ENCODE measurements at regions not wholly inside any gene's neighbourhood (a gene's known extent, or its start where the extent isn't known, plus 50 kb on each side); places are given as distances from the start of the nearest gene placed in this dataset.
"Not testable (repeated sequence)": the region's sequence is repeated elsewhere in the genome, so short reads cannot be mapped to it uniquely, and the experiment has no call there.

DNA sequence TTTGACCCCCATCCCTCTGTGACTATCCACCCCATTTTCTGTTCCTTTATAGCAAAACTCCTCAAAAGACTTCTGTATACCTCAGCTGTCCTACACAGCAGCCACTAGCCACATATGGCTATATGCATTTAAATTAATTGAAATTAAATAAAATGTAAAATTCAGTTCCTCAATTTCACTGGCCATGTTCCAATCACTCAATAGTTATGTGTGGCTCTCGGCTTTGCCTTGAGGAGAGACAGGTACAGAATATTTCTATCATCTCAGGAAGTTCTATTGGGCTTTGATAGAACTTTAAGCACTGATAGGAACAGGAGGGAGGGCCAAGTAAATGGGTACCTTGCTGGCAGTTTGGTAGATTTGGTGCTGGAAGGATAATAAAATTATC lies 280.3 kb upstream of the AMIGO2 start:
- no peak overlapping the region for H3K9ac ChIP-seq (ENCODE audit: insufficient read depth, low read length, poor library complexity, severe bottlenecking)
- H3K4me2 ChIP-seq (replicated peaks; ENCODE audit: extremely low read depth, low read length, poor library complexity, severe bottlenecking): peak overlapping the region; percentile 84
- no peak for DNase-seq
- H3K36me3 ChIP-seq (replicated peaks in 1 of 2; ENCODE audit: control insufficient read depth in 1 of 2, insufficient read depth in 2 of 2, low read length in 2 of 2): no peaks in the 10 kb centered on the region
- Mint-ChIP-seq H3K9me3 (peaks cover 0 to 2% (median 0%) of the 10 kb centered on the region in 7 donors), H3K4me1 (peaks cover 60% of the 10 kb centered on the region), H3K36me3 (peaks cover 3 to 6% of the 10 kb centered on the region in 2 donors), H3K4me3 (peak overlapping the region; percentile 41 to 52), H3K27ac (peak overlapping the region; percentile 82 to 97 (median 90)), H3K27me3 (ENCODE audit: low read depth in 3 of 3) (no peaks in the 10 kb centered on the region)
- WGBS (ENCODE audit: insufficient coverage): no CpG with 5 or more reads among the region's 1 CpG
- peaks cover 43 to 62% of the 10 kb centered on the region in 2 donors for H3K4me1 ChIP-seq (ENCODE audit: control insufficient read depth in 1 of 2, insufficient read depth in 2 of 2, low read length in 2 of 2)
- H3K27ac ChIP-seq (ENCODE audit: low read depth in 1 of 2, low read length in 2 of 2): peak overlapping the region in 1 of 2 donors; percentile 94
- no peaks in the 10 kb centered on the region for H3K9me3 ChIP-seq (replicated peaks in 1 of 2; ENCODE audit: control insufficient read depth in 1 of 2, insufficient read depth in 1 of 2, low read length in 2 of 2)
- peak overlapping the region in 1 of 3 experiments; percentile 75 for H3K4me3 ChIP-seq (replicated peaks in 1 of 3; ENCODE audit: low read depth in 2 of 3, low read length in 3 of 3)
- no peak overlapping the region for H2AFZ ChIP-seq (ENCODE audit: insufficient read depth, low read depth, low read length, poor library complexity, severe bottlenecking)
- H4K20me1 ChIP-seq (ENCODE audit: insufficient read depth, low read length): no peaks in the 10 kb centered on the region
- TF ChIP-seq, protein P1, sequence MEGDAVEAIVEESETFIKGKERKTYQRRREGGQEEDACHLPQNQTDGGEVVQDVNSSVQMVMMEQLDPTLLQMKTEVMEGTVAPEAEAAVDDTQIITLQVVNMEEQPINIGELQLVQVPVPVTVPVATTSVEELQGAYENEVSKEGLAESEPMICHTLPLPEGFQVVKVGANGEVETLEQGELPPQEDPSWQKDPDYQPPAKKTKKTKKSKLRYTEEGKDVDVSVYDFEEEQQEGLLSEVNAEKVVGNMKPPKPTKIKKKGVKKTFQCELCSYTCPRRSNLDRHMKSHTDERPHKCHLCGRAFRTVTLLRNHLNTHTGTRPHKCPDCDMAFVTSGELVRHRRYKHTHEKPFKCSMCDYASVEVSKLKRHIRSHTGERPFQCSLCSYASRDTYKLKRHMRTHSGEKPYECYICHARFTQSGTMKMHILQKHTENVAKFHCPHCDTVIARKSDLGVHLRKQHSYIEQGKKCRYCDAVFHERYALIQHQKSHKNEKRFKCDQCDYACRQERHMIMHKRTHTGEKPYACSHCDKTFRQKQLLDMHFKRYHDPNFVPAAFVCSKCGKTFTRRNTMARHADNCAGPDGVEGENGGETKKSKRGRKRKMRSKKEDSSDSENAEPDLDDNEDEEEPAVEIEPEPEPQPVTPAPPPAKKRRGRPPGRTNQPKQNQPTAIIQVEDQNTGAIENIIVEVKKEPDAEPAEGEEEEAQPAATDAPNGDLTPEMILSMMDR (IDR thresholded peaks at IDR 0.05): no peak
- H3K79me2 ChIP-seq (ENCODE audit: insufficient read depth, low read length): no peaks in the 10 kb centered on the region
- H3K27me3 ChIP-seq (ENCODE audit: control insufficient read depth in 2 of 2, insufficient read depth in 2 of 2, low read length in 2 of 2): no peaks in the 10 kb centered on the region
- intact Hi-C loops (cut with micrococcal nuclease): no loop called here

DNA sequence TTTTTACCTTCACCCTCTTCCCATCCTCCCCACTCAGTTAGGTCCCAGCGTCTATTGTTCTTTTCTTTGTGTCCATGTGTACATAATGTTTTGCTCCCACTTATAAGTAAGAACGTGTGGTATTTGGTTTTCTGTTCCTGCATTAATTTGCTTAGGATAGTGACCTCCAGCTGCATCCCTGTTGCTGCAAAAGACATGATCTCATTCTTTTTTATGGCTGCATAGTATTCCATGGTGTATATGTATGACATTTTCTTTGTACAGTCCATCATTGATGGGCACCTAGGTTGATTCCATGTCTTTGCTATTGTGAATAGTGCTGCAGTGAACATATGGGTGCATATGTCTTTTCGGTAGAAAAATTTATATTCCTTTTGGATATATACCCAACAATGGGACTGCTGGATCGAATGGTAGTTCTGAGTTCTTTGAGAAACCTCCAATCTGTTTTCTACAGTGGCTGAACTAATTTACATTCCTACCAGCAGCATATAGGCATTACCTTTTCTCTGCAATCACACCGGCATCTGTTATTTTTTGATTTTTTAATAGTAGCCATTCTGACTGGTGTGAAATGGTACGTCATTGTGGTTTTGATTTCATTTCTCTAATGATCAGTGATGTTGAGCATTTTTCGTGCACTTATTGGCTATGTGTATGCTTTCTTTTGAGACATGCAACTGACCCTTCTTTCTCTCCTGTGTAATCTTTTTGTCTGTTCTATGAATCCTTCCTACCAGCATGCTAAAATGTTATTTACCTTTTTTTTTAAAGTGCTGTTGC lies 279.7 kb upstream of the AMIGO2 start:
- Mint-ChIP-seq H3K4me1 (peaks cover 60% of the 10 kb centered on the region), H3K9me3 (peaks cover 0 to 2% (median 0%) of the 10 kb centered on the region in 7 donors), H3K27ac (peak overlapping the region in 6 of 7 donors; percentile 89 to 97 (median 92)), H3K27me3 (ENCODE audit: low read depth in 3 of 3) (no peaks in the 10 kb centered on the region), H3K36me3 (peaks cover 3 to 6% of the 10 kb centered on the region in 2 donors), H3K4me3 (peak overlapping the region; percentile 6 to 52)
- H3K9ac ChIP-seq (ENCODE audit: insufficient read depth, low read length, poor library complexity, severe bottlenecking): no peak overlapping the region
- no peaks in the 10 kb centered on the region for H3K9me3 ChIP-seq (replicated peaks in 1 of 2; ENCODE audit: control insufficient read depth in 1 of 2, insufficient read depth in 1 of 2, low read length in 2 of 2)
- peak overlapping the region in 1 of 2 donors; percentile 94 for H3K27ac ChIP-seq (ENCODE audit: low read depth in 1 of 2, low read length in 2 of 2)
- peaks cover 43 to 62% of the 10 kb centered on the region in 2 donors for H3K4me1 ChIP-seq (ENCODE audit: control insufficient read depth in 1 of 2, insufficient read depth in 2 of 2, low read length in 2 of 2)
- no peaks in the 10 kb centered on the region for H3K79me2 ChIP-seq (ENCODE audit: insufficient read depth, low read length)
- no peak for DNase-seq
- WGBS (ENCODE audit: insufficient coverage): 20% methylated on average over 1 of the region's 7 CpGs
- peak overlapping the region; percentile 84 for H3K4me2 ChIP-seq (replicated peaks; ENCODE audit: extremely low read depth, low read length, poor library complexity, severe bottlenecking)
- H3K27me3 ChIP-seq (ENCODE audit: control insufficient read depth in 2 of 2, insufficient read depth in 2 of 2, low read length in 2 of 2): no peaks in the 10 kb centered on the region
- TF ChIP-seq, protein P1 (IDR thresholded peaks at IDR 0.05): no peak
- intact Hi-C loops (cut with micrococcal nuclease): loop anchor here (5.0 to 10.0 kb wide), 3 partner anchors 42 to 145 kb away; no protein-coding TSS in a partner anchor
- H3K36me3 ChIP-seq (replicated peaks in 1 of 2; ENCODE audit: control insufficient read depth in 1 of 2, insufficient read depth in 2 of 2, low read length in 2 of 2): no peaks in the 10 kb centered on the region
- H4K20me1 ChIP-seq (ENCODE audit: insufficient read depth, low read length): no peaks in the 10 kb centered on the region
- H2AFZ ChIP-seq (ENCODE audit: insufficient read depth, low read depth, low read length, poor library complexity, severe bottlenecking): no peak overlapping the region
- peak overlapping the region in 1 of 3 experiments; percentile 75 for H3K4me3 ChIP-seq (replicated peaks in 1 of 3; ENCODE audit: low read depth in 2 of 3, low read length in 3 of 3)

DNA sequence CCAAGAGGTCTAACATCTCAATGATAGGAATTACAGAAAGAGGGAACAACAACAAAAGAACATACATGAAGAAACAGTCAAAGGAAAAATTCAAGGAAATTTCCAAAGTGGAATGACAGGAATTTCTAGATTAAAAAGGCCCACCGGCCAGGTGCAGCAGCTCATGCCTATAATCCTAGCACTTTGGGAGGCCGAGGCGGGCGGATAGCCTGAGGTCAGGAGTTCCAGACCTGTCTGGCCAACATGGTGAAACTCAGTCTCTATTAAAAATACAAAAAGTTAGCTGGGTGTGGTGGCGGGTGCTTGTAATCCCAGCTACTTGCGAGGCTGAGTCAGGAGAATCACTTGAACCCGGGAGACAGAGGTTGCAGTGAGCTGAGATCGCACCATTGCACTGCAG lies 277.2 kb upstream of the AMIGO2 start:
- DNase-seq; H3K79me2 ChIP-seq (ENCODE audit: insufficient read depth, low read length); H3K27me3 Mint-ChIP-seq (ENCODE audit: low read depth in 3 of 3); H3K4me2 ChIP-seq (replicated peaks; ENCODE audit: extremely low read depth, low read length, poor library complexity, severe bottlenecking); H3K36me3 ChIP-seq (replicated peaks in 1 of 2; ENCODE audit: control insufficient read depth in 1 of 2, insufficient read depth in 2 of 2, low read length in 2 of 2); H3K9me3 ChIP-seq (replicated peaks in 1 of 2; ENCODE audit: control insufficient read depth in 1 of 2, insufficient read depth in 1 of 2, low read length in 2 of 2); H3K27me3 ChIP-seq (ENCODE audit: control insufficient read depth in 2 of 2, insufficient read depth in 2 of 2, low read length in 2 of 2); H3K36me3 Mint-ChIP-seq; H3K9ac ChIP-seq (ENCODE audit: insufficient read depth, low read length, poor library complexity, severe bottlenecking); H4K20me1 ChIP-seq (ENCODE audit: insufficient read depth, low read length); H2AFZ ChIP-seq (ENCODE audit: insufficient read depth, low read depth, low read length, poor library complexity, severe bottlenecking); H3K9me3 Mint-ChIP-seq: not testable (repeated sequence)
- Histone ChIP-seq H3K27ac (ENCODE audit: low read depth in 1 of 2, low read length in 2 of 2) (peak overlapping the region in 1 of 2 donors; percentile 96), H3K4me3 (replicated peaks in 1 of 3; ENCODE audit: low read depth in 2 of 3, low read length in 3 of 3) (peak overlapping the region in 1 of 3 experiments; percentile 29), H3K4me1 (ENCODE audit: control insufficient read depth in 1 of 2, insufficient read depth in 2 of 2, low read length in 2 of 2) (peaks cover 43 to 62% of the 10 kb centered on the region in 2 donors)
- Mint-ChIP-seq H3K27ac (peak overlapping the region; percentile 98 to 100 (median 100)), H3K4me1 (peaks cover 63% of the 10 kb centered on the region), H3K4me3 (peak overlapping the region in 1 of 2 donors; percentile 49)
- intact Hi-C loops (cut with micrococcal nuclease): loop anchor here (2.0 to 10.0 kb wide), 4 partner anchors 40 to 142 kb away; no protein-coding TSS in a partner anchor
- 90% methylated on average over 1 of the region's 8 CpGs for WGBS (ENCODE audit: insufficient coverage)

Data from CD14-positive monocyte (primary cell).